K562 (cell line): ENCODE measurements at regions not wholly inside any gene's neighbourhood (a gene's known extent, or its start where the extent isn't known, plus 50 kb on each side); places are given as distances from the start of the nearest gene placed in this dataset.

ENCODE experiments used
- ATAC-seq: fragments of 200-7000 bp; cut with Tn5 transposase; 3 replicates; pipeline ENCODE4 v1.9.1; 2020; ENCODE audit warnings: moderate library complexity
- BruUV-seq: library from RNA; stranded (reverse); fragments of 400-500 nt; replicated peaks from 2 replicates; lab custom pipeline; 2021; lab: Mats Ljungman, UMichigan
- CTCF ChIA-PET: fragments of 300-600 bp; formaldehyde crosslinking; extraction: SDS; loops from one replicate; lab custom pipeline; 2021; ENCODE audit warnings: low intra/inter-chr PET ratio; lab: Yijun Ruan, JAX
- POLR2A ChIA-PET: fragments of 300-600, 350-650 bp; sonication (Branson Sonifier 250); formaldehyde crosslinking; extraction: SDS; loops from one replicate; lab custom pipeline; 2021; ENCODE audit warnings: antibody characterized with exemption, inconsistent platforms; lab: Yijun Ruan, JAX
- DNase-seq, 4 experiments: peaks; one replicate each; pipeline versions ENCODE4 v3.0.0 to v3.0.0-alpha.2; 2011 to 2018; ENCODE audit warnings: low spot score in 3 of 4, mixed read lengths in 3 of 4; ENCODE audit errors: extremely low read depth in 1 of 4
- FAIRE-seq: peaks from 2 replicates; lab custom pipeline; 2011; peaks lifted over from hg19 to GRCh38; lab: Jason Lieb, UNC
- H2AFZ ChIP-seq: 2 replicates; pipeline ENCODE4 v1.6.0; 2011; ENCODE audit warnings: low read depth, low read length, control low read depth, inconsistent platforms
- H3K27ac ChIP-seq: fragments of 200-600 bp; 3 replicates; pipeline ENCODE4 v1.8.0; 2011; ENCODE audit warnings: low read depth, mild to moderate bottlenecking, control low read depth, inconsistent platforms, low read length, moderate library complexity, mixed read lengths; ENCODE audit errors: extremely low read depth
- H3K27me3 ChIP-seq, 2 experiments: fragments of 300-600 bp in 1 of 2; 2 replicates in 1 of 2; 3 replicates in 1 of 2; pipeline versions ENCODE4 v1.6.0 to v1.8.0; 2011; ENCODE audit warnings: inconsistent platforms in 2 of 2, low read length in 2 of 2, mild to moderate bottlenecking in 1 of 2, mixed read lengths in 1 of 2, moderate library complexity in 1 of 2; ENCODE audit not compliant: control insufficient read depth in 2 of 2, insufficient read depth in 2 of 2
- H3K36me3 ChIP-seq: fragments of 300-600 bp; 3 replicates; pipeline ENCODE4 v1.8.0; 2011; ENCODE audit warnings: mild to moderate bottlenecking, low read length, inconsistent platforms; ENCODE audit not compliant: control insufficient read depth, insufficient read depth
- H3K4me1 ChIP-seq, 2 experiments: fragments of 200-600 bp in 1 of 2; replicated peaks in 1 of 2; 2 replicates in 1 of 2; 3 replicates in 1 of 2; pipeline versions ENCODE4 v1.5.1 to v1.8.0; 2011; ENCODE audit warnings: inconsistent platforms in 2 of 2, low read length in 2 of 2, mild to moderate bottlenecking in 1 of 2, mixed read lengths in 1 of 2, moderate library complexity in 1 of 2; ENCODE audit not compliant: control insufficient read depth in 2 of 2, insufficient read depth in 2 of 2
- H3K4me2 ChIP-seq: 2 replicates; pipeline ENCODE4 v1.6.1; 2011; ENCODE audit warnings: low read length, control low read depth, inconsistent platforms, mixed read lengths; ENCODE audit not compliant: insufficient read depth
- H3K4me3 ChIP-seq: fragments of 200-600 bp; sonication (generic), shearing (Covaris generic); 2 replicates; pipeline ENCODE4 v1.5.1; 2016; ENCODE audit warnings: control low read depth, inconsistent platforms
- H3K79me2 ChIP-seq: fragments of 200-600 bp; 3 replicates; pipeline ENCODE4 v1.8.0; 2011; ENCODE audit warnings: low read length, inconsistent platforms; ENCODE audit not compliant: control insufficient read depth, insufficient read depth
- H3K9ac ChIP-seq, 2 experiments: 2 replicates each; pipeline versions ENCODE4 v1.6.0 to v1.6.1; 2011; ENCODE audit warnings: low read depth in 2 of 2, low read length in 2 of 2, control low read depth in 1 of 2, inconsistent platforms in 1 of 2, mild to moderate bottlenecking in 1 of 2, mixed read lengths in 1 of 2; ENCODE audit not compliant: insufficient read depth in 1 of 2
- H3K9me1 ChIP-seq: one replicate; pipeline ENCODE4 v1.6.0; 2011; ENCODE audit warnings: inconsistent platforms, mild to moderate bottlenecking, low read length, moderate library complexity; ENCODE audit not compliant: control insufficient read depth, insufficient read depth
- H3K9me3 ChIP-seq: replicated peaks from 2 replicates; pipeline ENCODE4 v1.5.1; 2011; ENCODE audit warnings: low read depth, low read length, inconsistent platforms; ENCODE audit not compliant: control insufficient read depth, insufficient read depth
- H4K20me1 ChIP-seq: replicated peaks from 2 replicates; pipeline ENCODE4 v1.6.1; 2011; ENCODE audit warnings: low read length, inconsistent platforms, mixed read lengths; ENCODE audit not compliant: control insufficient read depth, insufficient read depth
- NFE2 ChIP-seq: IDR thresholded peaks from 2 replicates; pipeline ENCODE4 v1.6.1; 2014; ENCODE audit warnings: antibody characterized with exemption, low read depth
- NFYB ChIP-seq: IDR thresholded peaks from 2 replicates; pipeline ENCODE4 v1.6.1; 2011; ENCODE audit warnings: mild to moderate bottlenecking, moderate library complexity; ENCODE audit not compliant: insufficient read length; ENCODE audit errors: extremely low read depth
- NR2F6 ChIP-seq: fragments of 450-650 bp; formaldehyde crosslinking; IDR thresholded peaks from 2 replicates; pipeline ENCODE4 v1.4.0; 2020; ENCODE audit warnings: mild to moderate bottlenecking
- PKNOX1 ChIP-seq: fragments of 450-650 bp; IDR thresholded peaks from 2 replicates; pipeline ENCODE4 v1.6.1; 2016
- SP2 ChIP-seq: IDR thresholded peaks from 2 replicates; pipeline ENCODE4 v1.6.1; 2011; ENCODE audit warnings: mild to moderate bottlenecking, low read depth, low read length, moderate library complexity; ENCODE audit not compliant: poor library complexity, severe bottlenecking; ENCODE audit errors: extremely low read depth
- SRF ChIP-seq, 2 experiments: fragments of 250-450, 450-650 bp in 1 of 2; sonication (Bioruptor Pico) in 1 of 2; sonication (generic) in 1 of 2; formaldehyde crosslinking; IDR thresholded peaks; 2 replicates each; pipeline versions ENCODE4 v1.5.0 to v1.5.1; 2020 to 2022; ENCODE audit warnings: mild to moderate bottlenecking in 1 of 2, missing genetic modification reagents in 1 of 2
- ZMIZ1 ChIP-seq, 2 experiments: fragments of 150-350 bp in 1 of 2; IDR thresholded peaks; 2 replicates each; pipeline ENCODE4 v1.6.1; 2012 to 2016; ENCODE audit warnings: low read depth in 2 of 2, low read length in 2 of 2, mild to moderate bottlenecking in 1 of 2, moderate library complexity in 1 of 2
- WGBS: fragments of 100-300 bp; shearing (Covaris generic); methylation state at CpG from one replicate; pipeline ENCODE4 v1.1.6; 2016; ENCODE audit warnings: low coverage, mixed read lengths; ENCODE audit not compliant: insufficient coverage; ENCODE audit errors: missing lambda C conversion rate; 5-methylcytosine and 5-hydroxymethylcytosine counted together
- in situ Hi-C: fragments of 300-500 bp; cut with MboI; formaldehyde crosslinking; loops from 4 replicates; pipeline ENCODE4 v1.15.0; 2018; ENCODE audit warnings: inconsistent platforms, mixed read lengths
- intact Hi-C: fragments of 100-400 bp; cut with micrococcal nuclease; formaldehyde crosslinking; loops from 2 replicates; pipeline ENCODE4 v1.14.2; 2022

- no peak overlapping the region for H3K4me2 ChIP-seq
- H3K9me3 ChIP-seq = no peaks in the 10 kb centered on the region
- H3K4me3 ChIP-seq = no peak overlapping the region
- no peak overlapping the region for H3K27ac ChIP-seq
- H2AFZ ChIP-seq = no peak overlapping the region
- no TSS peak for BruUV-seq
- WGBS = 2% methylated on average over 22 of the region's 22 CpGs
- ChIA-PET POLR2A (interaction anchor here (0.6 kb wide), 3 partner anchors 18 to 865 kb away, joined by 3 to 6 read pairs (median 3); no protein-coding TSS in a partner anchor), CTCF (no interaction called here)
- in situ Hi-C loops = no loop called here
- no peaks in the 10 kb centered on the region for H3K9me1 ChIP-seq
- H3K4me1 ChIP-seq = no peaks in the 10 kb centered on the region
- no peak overlapping the region for H3K9ac ChIP-seq
- no peaks in the 10 kb centered on the region for H3K79me2 ChIP-seq
- no peak for FAIRE-seq
- no peaks in the 10 kb centered on the region for H4K20me1 ChIP-seq
- H3K36me3 ChIP-seq = no peaks in the 10 kb centered on the region
- H3K27me3 ChIP-seq = no peaks in the 10 kb centered on the region
- peak; percentile 49 to 80 (median 78) for DNase-seq
- ATAC-seq = peak; percentile 100
- intact Hi-C loops = no loop called here
- no peak for TF ChIP-seq SRF (CRISPR knock-in tag; IDR thresholded peaks at IDR 0.05)
- peak; percentile 53 for TF ChIP-seq PKNOX1
- TF ChIP-seq NFYB = peak; percentile 21
- TF ChIP-seq ZMIZ1 (IDR thresholded peaks at IDR 0.05; ENCODE audit: low read depth in 2 of 2, low read length in 2 of 2) = no peak
- peak; percentile 28; the same call in 1 of the 2 replicates for TF ChIP-seq NFE2
- peak; percentile 9 for TF ChIP-seq SP2
- TF ChIP-seq NR2F6 = no peak
These were observed 147.1 kb downstream of the CHST1 start for GRCh38 chr11:45518141-45518832.
